Right cardiac atrium (tissue), 5 donors: ENCODE measurements at regions not wholly inside any gene's neighbourhood (a gene's known extent, or its start where the extent isn't known, plus 50 kb on each side); places are given as distances from the start of the nearest gene placed in this dataset.

Source experiments
- ATAC-seq, 2 donors: fragments of 200-7000 bp; cut with Tn5 transposase; one replicate each; pipeline versions ENCODE4 v1.8.0 to v1.9.1; 2020; ENCODE audit warnings: moderate library complexity in 2 of 2, mild to moderate bottlenecking in 1 of 2
- DNase-seq, 3 donors: peaks; one replicate each; pipeline ENCODE4 v3.0.0-alpha.2; 2020
- H3K27ac ChIP-seq: one replicate; pipeline ENCODE4 v1.5.1; 2013; ENCODE audit warnings: mild to moderate bottlenecking, low read length, control low read depth, moderate library complexity
- H3K27me3 ChIP-seq: one replicate; pipeline ENCODE4 v1.6.1; 2013; ENCODE audit not compliant: control insufficient read depth, insufficient read depth
- H3K4me1 ChIP-seq: one replicate; pipeline ENCODE4 v1.6.1; 2013; ENCODE audit warnings: low read length; ENCODE audit not compliant: control insufficient read depth, insufficient read depth
- H3K4me3 ChIP-seq: one replicate; pipeline ENCODE4 v1.5.1; 2013; ENCODE audit warnings: low read length, control low read depth
- H3K9me3 ChIP-seq: one replicate; pipeline ENCODE4 v1.6.1; 2013; ENCODE audit warnings: low read length; ENCODE audit not compliant: control insufficient read depth
- WGBS: extraction: QIAGEN DNeasy Blood & Tissue Kit; methylation state at CpG from one replicate; pipeline ENCODE4 v1.1.7; 2013; 5-methylcytosine and 5-hydroxymethylcytosine counted together
- intact Hi-C, 4 donors: fragments of 100-400 bp; cut with DNase I; formaldehyde crosslinking; loops; one replicate each; pipeline versions ENCODE4 v1.11.0 to v1.14.0; 2022 to 2023
- donor health status: healthy with polysubstance abuse.
- donor health status: DM: no; HTN: yes; CAD: no.
- donor health status: DM: no; HTN: no; CAD: no.
- donor health status: DM: no; HTN: yes; CAD: no; lungs with severe emphysema.
- donor health status: DM: yes; HTN: yes; CAD: no.

DNA sequence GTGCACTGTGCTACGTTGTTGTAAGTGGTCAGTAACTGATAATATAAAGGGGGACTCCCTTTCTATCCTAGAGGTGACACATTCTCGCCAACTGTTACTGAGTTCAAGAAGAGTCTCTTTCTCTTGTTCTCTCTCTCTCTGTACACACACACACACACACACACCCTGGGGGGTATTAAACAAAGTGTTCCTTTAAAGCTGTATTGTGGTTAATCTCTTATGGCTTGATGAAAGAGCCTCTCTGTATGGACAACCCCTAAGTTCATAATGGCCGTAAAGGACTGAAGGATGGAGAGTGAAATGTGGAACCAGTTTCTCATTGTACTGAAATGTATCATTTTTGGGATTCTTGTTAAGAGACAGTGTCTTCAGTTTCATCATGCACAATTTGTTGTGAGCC, 145.2 kb upstream of the BMPER start:
- Histone ChIP-seq H3K4me3 (no peak overlapping the region), H3K27me3 (no peaks in the 10 kb centered on the region), H3K4me1 (no peaks in the 10 kb centered on the region), H3K27ac (no peak overlapping the region), H3K9me3 (no peaks in the 10 kb centered on the region)
- ATAC-seq = no peak
- intact Hi-C loops = no loop called here
- 90% methylated on average over 3 of the region's 3 CpGs for WGBS
- no peak for DNase-seq

DNA sequence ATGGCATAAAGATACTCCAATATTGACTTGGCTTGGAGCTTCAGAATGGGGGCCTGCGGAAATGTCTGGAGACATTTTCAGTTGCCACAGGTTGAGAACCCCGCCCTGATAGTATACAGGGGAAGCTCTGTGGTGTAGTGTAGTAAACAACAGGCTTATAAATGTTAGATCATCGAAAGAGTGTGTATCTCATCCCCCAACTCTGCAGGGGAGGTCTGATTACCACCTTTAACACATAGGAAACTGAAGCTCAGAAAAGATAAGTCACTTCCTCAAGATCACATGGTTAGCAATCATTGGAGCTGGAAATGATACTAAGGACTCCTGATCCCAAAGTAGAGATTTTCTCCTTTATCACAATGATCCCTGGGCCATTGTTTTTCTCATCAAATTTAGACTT, 144.5 kb upstream of the BMPER start:
- DNase-seq (no peak), ATAC-seq (no peak)
- no peaks in the 10 kb centered on the region for H3K9me3 ChIP-seq
- no peak overlapping the region for H3K4me3 ChIP-seq
- H3K4me1 ChIP-seq = peaks cover under 1% of the 10 kb centered on the region
- 68% methylated on average over 3 of the region's 3 CpGs for WGBS
- no peak overlapping the region for H3K27ac ChIP-seq
- intact Hi-C loops = no loop called here
- H3K27me3 ChIP-seq = no peaks in the 10 kb centered on the region

DNA sequence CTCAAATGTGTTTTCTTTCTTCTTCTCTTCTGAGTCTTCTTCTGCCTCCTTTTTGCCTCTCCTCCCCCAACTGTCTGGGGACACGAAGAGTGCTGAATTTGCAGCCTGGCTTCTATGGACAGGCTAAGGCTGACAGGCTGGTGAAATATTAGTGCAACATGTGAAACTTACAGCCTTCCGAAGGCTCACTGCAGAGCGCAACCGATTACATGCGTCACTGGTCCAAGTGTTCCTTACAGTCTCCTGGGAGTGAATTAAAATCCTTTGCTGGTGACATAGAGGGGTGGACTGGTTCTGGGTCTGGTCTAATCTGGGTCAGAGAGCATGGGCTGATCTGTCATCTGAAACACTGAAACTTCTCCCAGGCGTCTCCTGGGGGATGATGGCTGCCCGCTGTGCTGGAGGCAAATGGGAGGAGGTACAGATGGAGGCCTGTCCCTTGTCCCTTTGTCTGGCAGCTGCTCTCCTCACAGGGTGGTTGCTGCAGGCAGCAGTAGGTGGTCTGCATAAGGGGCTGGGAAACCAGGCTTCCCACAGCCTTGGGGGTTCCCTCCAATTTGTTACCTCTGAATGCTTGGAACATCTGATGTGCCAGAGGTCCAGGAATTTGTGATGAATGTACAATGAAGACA, 143.8 kb upstream of the BMPER start:
- WGBS = 78% methylated on average over 7 of the region's 7 CpGs
- no peak overlapping the region for H3K27ac ChIP-seq
- ATAC-seq = peak; percentile 41 to 53
- intact Hi-C loops = no loop called here
- peak; percentile 44 to 51 (median 48) for DNase-seq
- peaks cover 3% of the 10 kb centered on the region for H3K4me1 ChIP-seq
- H3K27me3 ChIP-seq = no peaks in the 10 kb centered on the region
- H3K4me3 ChIP-seq = no peak overlapping the region
- H3K9me3 ChIP-seq = no peaks in the 10 kb centered on the region

DNA sequence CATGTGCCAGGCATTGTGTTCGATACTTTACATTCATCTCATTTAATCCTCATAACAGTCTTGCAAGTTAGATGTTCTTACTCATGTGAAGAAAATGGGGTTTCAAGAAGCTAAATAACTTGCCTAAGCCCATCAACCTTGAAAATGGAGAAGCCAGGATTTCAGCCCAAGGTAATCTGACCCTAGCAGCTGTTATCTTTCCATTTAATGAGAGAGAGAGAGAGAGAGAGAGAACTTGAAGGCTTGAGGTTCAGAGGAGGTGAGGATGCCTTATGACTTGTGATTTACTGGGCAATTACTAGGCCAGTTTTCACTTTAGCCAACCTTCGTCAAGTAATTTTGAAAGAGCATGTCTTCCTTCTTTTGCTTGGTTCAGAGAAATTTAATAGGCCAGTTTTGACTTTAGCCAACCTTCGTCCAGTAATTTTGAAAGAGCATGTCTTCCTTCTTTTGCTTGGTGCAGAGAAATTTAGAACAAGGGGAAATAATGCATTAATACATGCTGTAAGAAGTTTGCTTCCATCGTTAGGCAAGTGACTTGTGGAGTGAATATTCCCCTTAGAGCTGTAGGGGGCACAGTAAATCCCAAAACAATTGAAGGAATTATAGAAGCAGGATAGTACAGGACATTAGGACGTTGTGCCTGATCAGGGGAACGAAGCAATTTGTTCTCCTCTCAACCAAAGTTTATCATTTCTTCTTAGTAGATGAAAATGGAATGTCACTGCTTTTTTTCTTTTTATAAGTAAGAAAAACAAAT, 143.0 kb upstream of the BMPER start:
- intact Hi-C loops = no loop called here
- DNase-seq (no peak), ATAC-seq (no peak)
- Histone ChIP-seq H3K4me1 (peaks cover 3% of the 10 kb centered on the region), H3K9me3 (no peaks in the 10 kb centered on the region), H3K27me3 (no peaks in the 10 kb centered on the region), H3K4me3 (no peak overlapping the region), H3K27ac (no peak overlapping the region)
- WGBS = 93% methylated on average over 6 of the region's 6 CpGs

DNA sequence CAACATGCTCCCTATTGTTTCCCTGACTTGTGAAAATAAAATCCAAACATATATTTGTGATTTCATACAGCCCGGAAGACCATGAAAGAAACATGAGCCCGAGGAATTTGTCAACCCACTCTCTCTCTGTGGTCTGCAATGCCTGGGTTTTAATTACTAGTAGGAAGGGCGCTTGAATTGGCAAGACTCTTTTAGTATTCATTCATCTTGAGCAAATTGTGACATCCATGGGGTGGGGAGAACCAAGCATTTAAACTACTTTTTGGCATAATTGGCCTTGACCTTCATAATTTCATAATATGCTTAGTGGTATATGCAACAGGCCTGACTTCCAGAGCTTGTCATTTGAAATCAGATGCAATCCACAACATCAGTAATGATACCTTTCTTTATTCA, 142.4 kb upstream of the BMPER start:
- H3K4me3 ChIP-seq = no peak overlapping the region
- DNase-seq (no peak), ATAC-seq (no peak)
- H3K27me3 ChIP-seq = no peaks in the 10 kb centered on the region
- no peaks in the 10 kb centered on the region for H3K9me3 ChIP-seq
- 89% methylated on average over 3 of the region's 3 CpGs for WGBS
- H3K27ac ChIP-seq = no peak overlapping the region
- peaks cover 3% of the 10 kb centered on the region for H3K4me1 ChIP-seq
- intact Hi-C loops = no loop called here

DNA sequence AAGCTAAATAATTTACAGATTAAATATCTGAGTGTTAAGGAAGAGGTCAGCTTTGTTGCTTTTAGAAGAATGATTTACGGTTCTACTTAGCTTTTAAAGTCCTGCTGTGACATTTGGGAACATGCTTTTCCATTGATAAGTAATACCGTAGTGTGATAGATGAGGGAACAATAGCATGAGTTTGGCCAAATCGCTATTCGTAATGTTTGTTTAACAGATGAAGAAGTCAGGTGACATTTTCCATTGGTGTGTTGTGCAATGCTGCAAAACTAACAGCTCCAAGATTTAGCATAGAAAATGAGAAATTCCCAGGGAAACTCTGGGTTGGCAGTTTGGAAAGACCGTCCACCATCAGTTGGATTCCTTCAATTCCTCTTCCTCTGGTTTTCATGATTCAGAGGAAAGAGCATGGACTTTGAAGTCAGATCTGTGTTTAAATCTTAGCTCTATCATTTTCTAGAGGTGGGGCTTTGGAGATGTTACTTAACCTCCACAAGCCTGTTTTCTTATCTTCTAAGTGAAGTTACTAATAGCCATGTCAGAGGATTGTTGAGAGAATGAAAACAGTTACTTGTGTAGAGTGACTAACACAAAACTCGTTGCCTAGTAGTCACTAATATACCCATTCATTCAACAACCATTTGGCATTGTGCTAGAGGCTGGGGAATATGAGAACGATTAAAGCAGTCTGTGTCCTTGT, 140.4 kb upstream of the BMPER start:
- H3K27ac ChIP-seq = no peak overlapping the region
- no peaks in the 10 kb centered on the region for H3K9me3 ChIP-seq
- no peak overlapping the region for H3K4me3 ChIP-seq
- 47% methylated on average over 7 of the region's 7 CpGs for whole genome bisulfite sequencing
- intact Hi-C loops = no loop called here
- DNase-seq (no peak), ATAC-seq (peak; percentile 72 to 86)
- H3K27me3 ChIP-seq = no peaks in the 10 kb centered on the region
- peaks cover 3% of the 10 kb centered on the region for H3K4me1 ChIP-seq

DNA sequence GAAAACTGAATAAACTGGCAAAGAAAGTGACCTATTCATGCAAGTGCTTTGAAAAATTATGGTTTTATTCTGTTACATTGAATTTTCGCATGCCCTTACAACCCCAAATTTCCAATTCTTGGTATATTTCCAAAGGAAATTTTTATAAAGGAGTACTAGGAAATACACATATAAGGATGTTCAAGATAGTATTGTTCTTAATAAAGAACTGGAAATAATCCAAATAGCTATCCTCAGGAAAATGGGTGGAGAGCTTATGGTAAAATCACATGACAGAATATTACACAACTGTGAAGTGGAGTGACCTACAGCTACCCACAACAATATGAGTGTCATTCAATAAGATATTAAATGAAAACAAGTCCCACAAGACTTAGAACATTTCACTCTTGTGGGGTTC, 138.9 kb upstream of the BMPER start:
- Histone ChIP-seq H3K27ac (no peak overlapping the region), H3K4me1 (peaks cover 3% of the 10 kb centered on the region), H3K27me3 (no peaks in the 10 kb centered on the region), H3K4me3 (no peak overlapping the region), H3K9me3 (no peaks in the 10 kb centered on the region)
- WGBS = 80% methylated on average over 1 of the region's 1 CpG
- DNase-seq (no peak), ATAC-seq (no peak)
- intact Hi-C loops = no loop called here

DNA sequence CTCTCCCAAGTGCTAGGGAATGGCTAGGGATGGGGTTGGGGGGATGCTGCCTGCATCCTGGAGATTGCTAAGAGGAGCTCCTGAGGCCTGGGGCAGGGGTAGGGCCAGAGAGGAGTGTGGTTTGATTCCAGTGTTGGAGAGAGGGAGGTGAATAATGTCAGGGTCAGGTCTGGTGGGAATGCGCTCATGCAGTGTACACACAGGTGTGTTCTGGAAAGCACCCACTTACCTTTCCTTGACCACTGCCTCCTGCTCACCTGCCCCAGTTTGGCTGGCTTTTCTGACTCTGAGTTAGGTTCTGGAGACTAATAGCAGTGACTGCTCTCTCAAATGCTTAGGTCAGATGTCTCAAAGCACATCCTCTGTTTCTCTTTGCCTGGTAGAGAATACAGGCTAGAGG, 135.4 kb upstream of the BMPER start:
- 100% methylated on average over 1 of the region's 1 CpG for WGBS
- H3K27me3 ChIP-seq = no peaks in the 10 kb centered on the region
- no peak for ATAC-seq
- DNase-seq = no peak
- no peak overlapping the region for H3K27ac ChIP-seq
- no peak overlapping the region for H3K4me3 ChIP-seq
- intact Hi-C loops = no loop called here
- peaks cover 3% of the 10 kb centered on the region for H3K4me1 ChIP-seq
- no peaks in the 10 kb centered on the region for H3K9me3 ChIP-seq

DNA sequence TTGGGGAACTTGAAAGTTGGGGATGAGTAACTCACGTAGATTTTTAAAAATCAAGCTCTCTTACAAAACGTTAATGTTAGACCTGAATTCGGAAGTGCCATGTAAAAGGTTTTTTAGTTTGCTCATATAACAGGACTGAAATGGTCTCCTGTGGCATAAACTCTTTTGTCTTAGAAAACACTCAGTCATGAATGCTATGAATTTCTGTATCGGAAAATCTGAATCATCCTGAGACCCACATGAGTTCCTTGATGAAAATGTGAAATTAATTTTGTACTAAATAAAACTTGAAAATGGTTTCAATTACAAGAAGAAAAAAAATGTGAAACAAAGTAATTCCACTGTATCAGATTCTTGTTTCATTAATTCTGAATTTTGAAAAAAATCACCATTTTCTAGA, 134.8 kb upstream of the BMPER start:
- no peak overlapping the region for H3K4me3 ChIP-seq
- no peaks in the 10 kb centered on the region for H3K27me3 ChIP-seq
- peaks cover 6% of the 10 kb centered on the region for H3K4me1 ChIP-seq
- ATAC-seq (no peak), DNase-seq (no peak)
- H3K27ac ChIP-seq = no peak overlapping the region
- 95% methylated on average over 4 of the region's 4 CpGs for WGBS
- intact Hi-C loops = no loop called here
- no peaks in the 10 kb centered on the region for H3K9me3 ChIP-seq

DNA sequence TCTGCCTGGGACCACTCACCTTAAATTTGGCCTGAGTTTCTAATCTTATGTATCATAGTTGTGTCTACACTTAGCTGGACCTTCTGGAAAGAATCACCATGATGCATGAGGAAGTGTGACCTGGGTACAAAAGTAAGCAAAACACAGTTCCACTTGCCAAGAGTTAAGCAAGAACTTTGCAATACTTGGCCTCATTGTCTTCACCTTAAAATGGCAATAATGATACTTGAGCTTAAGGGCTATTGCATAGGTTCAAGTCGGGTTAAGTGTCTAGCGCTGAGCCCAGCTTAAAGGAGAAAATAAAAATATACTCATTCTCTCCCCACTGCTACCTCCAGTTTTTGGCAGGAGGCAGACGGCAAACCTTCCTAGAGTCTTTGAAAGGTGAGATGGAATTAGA, 133.9 kb upstream of the BMPER start:
- H3K4me1 ChIP-seq = peaks cover 4% of the 10 kb centered on the region
- DNase-seq (no peak), ATAC-seq (no peak)
- no peaks in the 10 kb centered on the region for H3K9me3 ChIP-seq
- WGBS = 96% methylated on average over 3 of the region's 3 CpGs
- H3K27ac ChIP-seq = no peak overlapping the region
- H3K27me3 ChIP-seq = no peaks in the 10 kb centered on the region
- intact Hi-C loops = no loop called here
- H3K4me3 ChIP-seq = no peak overlapping the region

DNA sequence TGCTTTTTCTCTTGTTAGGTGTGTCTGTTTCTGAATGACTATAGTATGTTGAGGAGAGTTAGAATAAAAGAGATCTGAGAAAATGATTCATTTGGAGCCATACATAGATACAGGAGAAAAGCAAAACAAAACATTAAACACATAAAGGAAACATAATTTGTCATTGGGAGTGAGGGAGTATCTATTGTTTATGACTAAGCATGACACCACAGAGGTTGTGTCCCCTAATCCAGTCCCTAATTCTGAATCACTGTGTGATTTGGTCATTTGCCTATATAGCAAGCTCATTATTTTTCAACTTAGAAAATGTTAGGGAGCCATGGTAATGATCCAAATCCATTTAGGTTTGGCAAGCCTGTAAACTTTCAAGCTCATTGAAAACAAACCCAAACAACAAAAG, 132.3 kb upstream of the BMPER start:
- no peak for ATAC-seq
- H3K4me1 ChIP-seq = peaks cover 4% of the 10 kb centered on the region

More for the DNA sequence above, 132.3 kb upstream of the BMPER start:
- no peak for DNase-seq
- Histone ChIP-seq H3K9me3 (no peaks in the 10 kb centered on the region), H3K27me3 (no peaks in the 10 kb centered on the region), H3K27ac (no peak overlapping the region), H3K4me3 (no peak overlapping the region)
- intact Hi-C loops = no loop called here
